ENCODE measurements at regions not wholly inside any gene's neighbourhood (a gene's known extent, or its start where the extent isn't known, plus 50 kb on each side); places are given as distances from the start of the nearest gene placed in this dataset.

GRCh38 chr21:36212513-36212780 lies 55.8 kb downstream of the DOP1B start:
- no peak overlapping the region for H3K56ac ChIP-seq (ENCODE audit: low read length)
- H3K18ac ChIP-seq (ENCODE audit: low read length) = no peak overlapping the region
- H3K79me2 ChIP-seq (ENCODE audit: control insufficient read depth, insufficient read depth, low read length) = no peaks in the 10 kb centered on the region
- no peak overlapping the region for H2BK120ac ChIP-seq (ENCODE audit: low read depth, low read length)
- H2AK5ac ChIP-seq (ENCODE audit: low read length) = no peak overlapping the region
- no peak overlapping the region for H2BK15ac ChIP-seq (replicated peaks; ENCODE audit: low read depth)
- no peaks in the 10 kb centered on the region for H3K79me1 ChIP-seq (ENCODE audit: low read length)
- H3K4me2 ChIP-seq (ENCODE audit: low read length) = no peak overlapping the region
- H2BK5ac ChIP-seq (ENCODE audit: low read length) = no peak overlapping the region
- H3K4me3 ChIP-seq (ENCODE audit: low read length) = no peak overlapping the region
- DNase-seq = no peak
- no peaks in the 10 kb centered on the region for H3K36me3 ChIP-seq (ENCODE audit: control insufficient read depth, insufficient read depth, low read length)
- H3K27ac ChIP-seq (ENCODE audit: low read depth, low read length) = no peak overlapping the region
- H3K4ac ChIP-seq (ENCODE audit: low read depth, low read length) = no peak overlapping the region
- no peaks in the 10 kb centered on the region for H3K27me3 ChIP-seq (ENCODE audit: insufficient read depth, low read length, poor library complexity)
- no peak overlapping the region for H3K9ac ChIP-seq (ENCODE audit: low read length)
- no peak overlapping the region for H4K5ac ChIP-seq (ENCODE audit: low read length)
- WGBS (ENCODE audit: extremely low coverage, insufficient coverage, low lambda C conversion rate) = no CpG with 5 or more reads among the region's 5 CpGs
- no peaks in the 10 kb centered on the region for H3K4me1 ChIP-seq (ENCODE audit: control insufficient read depth, low read depth, low read length)
- H4K8ac ChIP-seq (ENCODE audit: low read depth, low read length) = no peak overlapping the region
- H3K23ac ChIP-seq (ENCODE audit: low read length) = no peak overlapping the region

GRCh38 chr21:36214561-36214960 lies 57.9 kb downstream of the DOP1B start:
- no peak overlapping the region for H4K8ac ChIP-seq (ENCODE audit: low read depth, low read length)
- no peak overlapping the region for H4K5ac ChIP-seq (ENCODE audit: low read length)
- no peak overlapping the region for H2BK120ac ChIP-seq (ENCODE audit: low read depth, low read length)
- H3K27ac ChIP-seq (ENCODE audit: low read depth, low read length) = no peak overlapping the region
- H2AK5ac ChIP-seq (ENCODE audit: low read length) = no peak overlapping the region
- no peaks in the 10 kb centered on the region for H3K79me2 ChIP-seq (ENCODE audit: control insufficient read depth, insufficient read depth, low read length)
- H2BK15ac ChIP-seq (replicated peaks; ENCODE audit: low read depth) = no peak overlapping the region
- no peaks in the 10 kb centered on the region for H3K27me3 ChIP-seq (ENCODE audit: insufficient read depth, low read length, poor library complexity)
- H3K56ac ChIP-seq (ENCODE audit: low read length) = no peak overlapping the region
- H3K9ac ChIP-seq (ENCODE audit: low read length) = no peak overlapping the region
- no peak overlapping the region for H2BK5ac ChIP-seq (ENCODE audit: low read length)
- DNase-seq = no peak
- H3K4me3 ChIP-seq (ENCODE audit: low read length) = no peak overlapping the region
- no peaks in the 10 kb centered on the region for H3K36me3 ChIP-seq (ENCODE audit: control insufficient read depth, insufficient read depth, low read length)
- H3K4me2 ChIP-seq (ENCODE audit: low read length) = no peak overlapping the region
- H3K18ac ChIP-seq (ENCODE audit: low read length) = no peak overlapping the region
- WGBS (ENCODE audit: extremely low coverage, insufficient coverage, low lambda C conversion rate) = no CpG with 5 or more reads among the region's 3 CpGs
- H3K23ac ChIP-seq (ENCODE audit: low read length) = no peak overlapping the region
- H3K4me1 ChIP-seq (ENCODE audit: control insufficient read depth, low read depth, low read length) = no peaks in the 10 kb centered on the region
- no peak overlapping the region for H3K4ac ChIP-seq (ENCODE audit: low read depth, low read length)
- H3K79me1 ChIP-seq (ENCODE audit: low read length) = no peaks in the 10 kb centered on the region

- no peak overlapping the region for H2BK15ac ChIP-seq (replicated peaks; ENCODE audit: low read depth)
- H3K23ac ChIP-seq (ENCODE audit: low read length) = no peak overlapping the region
- H3K4me2 ChIP-seq (ENCODE audit: low read length) = no peak overlapping the region
- H3K27ac ChIP-seq (ENCODE audit: low read depth, low read length) = no peak overlapping the region
- no peak overlapping the region for H3K4me3 ChIP-seq (ENCODE audit: low read length)
- H3K4me1 ChIP-seq (ENCODE audit: control insufficient read depth, low read depth, low read length) = no peaks in the 10 kb centered on the region
- H3K9ac ChIP-seq (ENCODE audit: low read length) = no peak overlapping the region
- H2AK5ac ChIP-seq (ENCODE audit: low read length) = no peak overlapping the region
- no CpG with 5 or more reads among the region's 4 CpGs for WGBS (ENCODE audit: extremely low coverage, insufficient coverage, low lambda C conversion rate)
- H3K79me2 ChIP-seq (ENCODE audit: control insufficient read depth, insufficient read depth, low read length) = no peaks in the 10 kb centered on the region
- H3K79me1 ChIP-seq (ENCODE audit: low read length) = no peaks in the 10 kb centered on the region
- no peak overlapping the region for H2BK5ac ChIP-seq (ENCODE audit: low read length)
- H3K4ac ChIP-seq (ENCODE audit: low read depth, low read length) = no peak overlapping the region
- H2BK120ac ChIP-seq (ENCODE audit: low read depth, low read length) = no peak overlapping the region
- H3K27me3 ChIP-seq (ENCODE audit: insufficient read depth, low read length, poor library complexity) = no peaks in the 10 kb centered on the region
- no peak overlapping the region for H4K5ac ChIP-seq (ENCODE audit: low read length)
- H3K56ac ChIP-seq (ENCODE audit: low read length) = no peak overlapping the region
- no peaks in the 10 kb centered on the region for H3K36me3 ChIP-seq (ENCODE audit: control insufficient read depth, insufficient read depth, low read length)
- H3K18ac ChIP-seq (ENCODE audit: low read length) = no peak overlapping the region
- H4K8ac ChIP-seq (ENCODE audit: low read depth, low read length) = no peak overlapping the region
- DNase-seq = no peak
Observed at GRCh38 chr21:36217743-36218142, 61.1 kb downstream of the DOP1B start.

- Histone ChIP-seq H4K5ac (ENCODE audit: low read length) (no peak overlapping the region), H3K79me2 (ENCODE audit: control insufficient read depth, insufficient read depth, low read length) (no peaks in the 10 kb centered on the region), H2BK120ac (ENCODE audit: low read depth, low read length) (no peak overlapping the region), H3K4me1 (ENCODE audit: control insufficient read depth, low read depth, low read length) (no peaks in the 10 kb centered on the region), H3K23ac (ENCODE audit: low read length) (no peak overlapping the region), H3K9ac (ENCODE audit: low read length) (no peak overlapping the region), H3K4me2 (ENCODE audit: low read length) (no peak overlapping the region), H3K4me3 (ENCODE audit: low read length) (no peak overlapping the region), H3K4ac (ENCODE audit: low read depth, low read length) (no peak overlapping the region), H3K56ac (ENCODE audit: low read length) (no peak overlapping the region), H3K36me3 (ENCODE audit: control insufficient read depth, insufficient read depth, low read length) (no peaks in the 10 kb centered on the region), H2BK5ac (ENCODE audit: low read length) (no peak overlapping the region), H3K79me1 (ENCODE audit: low read length) (no peaks in the 10 kb centered on the region), H4K8ac (ENCODE audit: low read depth, low read length) (no peak overlapping the region), H3K27me3 (ENCODE audit: insufficient read depth, low read length, poor library complexity) (no peaks in the 10 kb centered on the region), H3K27ac (ENCODE audit: low read depth, low read length) (no peak overlapping the region), H2BK15ac (replicated peaks; ENCODE audit: low read depth) (no peak overlapping the region), H3K18ac (ENCODE audit: low read length) (no peak overlapping the region), H2AK5ac (ENCODE audit: low read length) (no peak overlapping the region)
- no peak for DNase-seq
- WGBS (ENCODE audit: extremely low coverage, insufficient coverage, low lambda C conversion rate) = no CpG with 5 or more reads among the region's 6 CpGs
Observed at GRCh38 chr21:36218691-36219090, 62.1 kb downstream of the DOP1B start.

GRCh38 chr21:36223451-36223850 lies 66.8 kb downstream of the DOP1B start:
- H3K23ac ChIP-seq (ENCODE audit: low read length) = no peak overlapping the region
- H3K27ac ChIP-seq (ENCODE audit: low read depth, low read length) = no peak overlapping the region
- H2BK5ac ChIP-seq (ENCODE audit: low read length) = no peak overlapping the region
- H3K4ac ChIP-seq (ENCODE audit: low read depth, low read length) = no peak overlapping the region
- H2BK15ac ChIP-seq (replicated peaks; ENCODE audit: low read depth) = no peak overlapping the region
- no peak overlapping the region for H3K4me3 ChIP-seq (ENCODE audit: low read length)
- H4K8ac ChIP-seq (ENCODE audit: low read depth, low read length) = no peak overlapping the region
- H3K27me3 ChIP-seq (ENCODE audit: insufficient read depth, low read length, poor library complexity) = no peaks in the 10 kb centered on the region
- H3K79me1 ChIP-seq (ENCODE audit: low read length) = no peaks in the 10 kb centered on the region
- no peaks in the 10 kb centered on the region for H3K36me3 ChIP-seq (ENCODE audit: control insufficient read depth, insufficient read depth, low read length)
- no peaks in the 10 kb centered on the region for H3K4me1 ChIP-seq (ENCODE audit: control insufficient read depth, low read depth, low read length)
- no peak overlapping the region for H3K18ac ChIP-seq (ENCODE audit: low read length)
- H3K4me2 ChIP-seq (ENCODE audit: low read length) = no peak overlapping the region
- WGBS (ENCODE audit: extremely low coverage, insufficient coverage, low lambda C conversion rate) = no CpG with 5 or more reads among the region's 4 CpGs
- no peak overlapping the region for H4K5ac ChIP-seq (ENCODE audit: low read length)
- H3K79me2 ChIP-seq (ENCODE audit: control insufficient read depth, insufficient read depth, low read length) = no peaks in the 10 kb centered on the region
- H2AK5ac ChIP-seq (ENCODE audit: low read length) = no peak overlapping the region
- no peak overlapping the region for H3K56ac ChIP-seq (ENCODE audit: low read length)
- H2BK120ac ChIP-seq (ENCODE audit: low read depth, low read length) = no peak overlapping the region
- no peak for DNase-seq
- H3K9ac ChIP-seq (ENCODE audit: low read length) = no peak overlapping the region

- no peak overlapping the region for H3K4ac ChIP-seq (ENCODE audit: low read depth, low read length)
- H4K5ac ChIP-seq (ENCODE audit: low read length) = no peak overlapping the region
- H3K4me1 ChIP-seq (ENCODE audit: control insufficient read depth, low read depth, low read length) = no peaks in the 10 kb centered on the region
- no CpG with 5 or more reads among the region's 4 CpGs for WGBS (ENCODE audit: extremely low coverage, insufficient coverage, low lambda C conversion rate)
- no peak overlapping the region for H2BK5ac ChIP-seq (ENCODE audit: low read length)
- H2AK5ac ChIP-seq (ENCODE audit: low read length) = no peak overlapping the region
- H2BK120ac ChIP-seq (ENCODE audit: low read depth, low read length) = no peak overlapping the region
- H3K23ac ChIP-seq (ENCODE audit: low read length) = no peak overlapping the region
- H3K79me2 ChIP-seq (ENCODE audit: control insufficient read depth, insufficient read depth, low read length) = no peaks in the 10 kb centered on the region
- no peak overlapping the region for H3K18ac ChIP-seq (ENCODE audit: low read length)
- H3K27ac ChIP-seq (ENCODE audit: low read depth, low read length) = no peak overlapping the region
- H2BK15ac ChIP-seq (replicated peaks; ENCODE audit: low read depth) = no peak overlapping the region
- DNase-seq = no peak
- H3K9ac ChIP-seq (ENCODE audit: low read length) = no peak overlapping the region
- no peak overlapping the region for H3K56ac ChIP-seq (ENCODE audit: low read length)
- H4K8ac ChIP-seq (ENCODE audit: low read depth, low read length) = no peak overlapping the region
- H3K4me3 ChIP-seq (ENCODE audit: low read length) = no peak overlapping the region
- H3K27me3 ChIP-seq (ENCODE audit: insufficient read depth, low read length, poor library complexity) = no peaks in the 10 kb centered on the region
- H3K36me3 ChIP-seq (ENCODE audit: control insufficient read depth, insufficient read depth, low read length) = no peaks in the 10 kb centered on the region
- H3K4me2 ChIP-seq (ENCODE audit: low read length) = no peak overlapping the region
- no peaks in the 10 kb centered on the region for H3K79me1 ChIP-seq (ENCODE audit: low read length)
Observed at GRCh38 chr21:36229181-36229580, 72.6 kb downstream of the DOP1B start.
